Brain microvascular endothelial cell (primary cell): ENCODE measurements at regions not wholly inside any gene's neighbourhood (a gene's known extent, or its start where the extent isn't known, plus 50 kb on each side); places are given as distances from the start of the nearest gene placed in this dataset.

Experiments used
- DNase-seq: peaks from one replicate; pipeline ENCODE4 v3.0.0-alpha.2; 2020
- H3K27ac ChIP-seq: fragments of 250-450 bp; sonication (Bioruptor Pico); 2 replicates; pipeline ENCODE4 v1.5.1; 2020; ENCODE audit warnings: mild to moderate bottlenecking, moderate library complexity
- H3K27me3 ChIP-seq: fragments of 250-450 bp; sonication (Bioruptor Pico); replicated peaks from 2 replicates; pipeline ENCODE4 v1.5.1; 2020; ENCODE audit warnings: mild to moderate bottlenecking
- H3K36me3 ChIP-seq: fragments of 250-450 bp; sonication (Bioruptor Pico); replicated peaks from 2 replicates; pipeline ENCODE4 v1.5.1; 2020; ENCODE audit warnings: mild to moderate bottlenecking
- H3K4me3 ChIP-seq: 2 replicates; pipeline ENCODE4 v1.5.1; 2011; ENCODE audit warnings: low read depth, mild to moderate bottlenecking, control low read depth, low read length, moderate library complexity
- in situ Hi-C: cut with HindIII; loops from 2 replicates; pipeline ENCODE4 v1.10.0; 2017; ENCODE audit warnings: low sequenced_read_pairs, low pct_ligation_motif_present
- TF ChIP-seq, protein P1 (sequence below): IDR thresholded peaks from 2 replicates; pipeline ENCODE4 v1.5.1; 2011; ENCODE audit warnings: low read depth, mild to moderate bottlenecking, moderate library complexity, low read length, control low read depth, inconsistent platforms; ENCODE audit errors: missing control alignments

GRCh38 chr3:21894459-21895340 lies 143.7 kb upstream of the ZNF385D start:
- in situ Hi-C loops = no loop called here
- Histone ChIP-seq H3K36me3 (no peaks in the 10 kb centered on the region), H3K27me3 (no peaks in the 10 kb centered on the region), H3K4me3 (no peak overlapping the region), H3K27ac (no peak overlapping the region)
- TF ChIP-seq, protein P1, sequence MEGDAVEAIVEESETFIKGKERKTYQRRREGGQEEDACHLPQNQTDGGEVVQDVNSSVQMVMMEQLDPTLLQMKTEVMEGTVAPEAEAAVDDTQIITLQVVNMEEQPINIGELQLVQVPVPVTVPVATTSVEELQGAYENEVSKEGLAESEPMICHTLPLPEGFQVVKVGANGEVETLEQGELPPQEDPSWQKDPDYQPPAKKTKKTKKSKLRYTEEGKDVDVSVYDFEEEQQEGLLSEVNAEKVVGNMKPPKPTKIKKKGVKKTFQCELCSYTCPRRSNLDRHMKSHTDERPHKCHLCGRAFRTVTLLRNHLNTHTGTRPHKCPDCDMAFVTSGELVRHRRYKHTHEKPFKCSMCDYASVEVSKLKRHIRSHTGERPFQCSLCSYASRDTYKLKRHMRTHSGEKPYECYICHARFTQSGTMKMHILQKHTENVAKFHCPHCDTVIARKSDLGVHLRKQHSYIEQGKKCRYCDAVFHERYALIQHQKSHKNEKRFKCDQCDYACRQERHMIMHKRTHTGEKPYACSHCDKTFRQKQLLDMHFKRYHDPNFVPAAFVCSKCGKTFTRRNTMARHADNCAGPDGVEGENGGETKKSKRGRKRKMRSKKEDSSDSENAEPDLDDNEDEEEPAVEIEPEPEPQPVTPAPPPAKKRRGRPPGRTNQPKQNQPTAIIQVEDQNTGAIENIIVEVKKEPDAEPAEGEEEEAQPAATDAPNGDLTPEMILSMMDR = peak; percentile 51
- peak; percentile 32 for DNase-seq

DNA sequence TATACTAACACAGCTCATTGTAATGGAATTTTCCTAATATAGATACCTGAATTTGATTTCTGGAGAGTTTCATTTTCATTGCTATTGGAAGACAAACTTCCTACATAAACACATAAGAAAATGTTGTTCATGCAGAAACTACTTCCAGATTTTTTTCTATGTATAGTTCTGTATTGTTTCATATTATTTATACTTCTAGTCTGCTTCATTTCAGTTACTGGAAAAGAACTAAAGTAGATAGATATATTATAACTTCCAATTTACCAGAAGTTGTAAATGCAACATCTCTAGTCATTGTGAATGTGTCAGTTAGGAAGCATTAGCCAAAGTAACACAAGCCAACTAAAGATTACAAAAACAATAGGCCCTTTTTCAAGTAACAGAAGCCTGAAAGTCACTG lies 147.3 kb upstream of the ZNF385D start:
- Histone ChIP-seq H3K27ac (no peak overlapping the region), H3K36me3 (no peaks in the 10 kb centered on the region), H3K27me3 (no peaks in the 10 kb centered on the region), H3K4me3 (no peak overlapping the region)
- TF ChIP-seq, protein P1 = no peak
- no peak for DNase-seq
- in situ Hi-C loops = no loop called here

DNA sequence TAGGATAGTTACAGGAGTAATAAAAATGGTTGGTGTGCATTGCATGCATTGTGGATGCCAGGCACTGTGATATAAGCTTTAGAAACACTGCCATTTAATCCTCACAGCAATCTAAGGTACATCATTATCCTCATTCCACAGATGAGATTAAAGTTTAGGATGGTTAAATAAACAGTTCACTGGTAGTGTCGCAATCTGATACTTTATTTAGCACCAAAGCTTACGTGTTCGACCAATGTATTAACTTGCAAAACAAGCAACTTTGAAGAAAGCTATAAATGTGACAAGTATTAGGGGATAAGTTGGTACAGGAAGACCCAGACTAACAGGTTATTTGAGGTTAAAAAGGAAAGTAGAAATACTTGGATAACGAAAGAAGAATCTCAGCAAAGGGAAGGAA lies 150.5 kb upstream of the ZNF385D start:
- H3K4me3 ChIP-seq = no peak overlapping the region
- DNase-seq = no peak
- TF ChIP-seq, protein P1 = no peak

GRCh38 chr3:21902956-21903355 lies 151.9 kb upstream of the ZNF385D start:
- TF ChIP-seq, protein P1 = no peak
- no peaks in the 10 kb centered on the region for H3K27me3 ChIP-seq
- no peak for DNase-seq
- in situ Hi-C loops = no loop called here
- no peak overlapping the region for H3K4me3 ChIP-seq
- H3K27ac ChIP-seq = no peak overlapping the region
- no peaks in the 10 kb centered on the region for H3K36me3 ChIP-seq

More for the DNA sequence above, 150.5 kb upstream of the ZNF385D start:
- Histone ChIP-seq H3K27ac (no peak overlapping the region), H3K27me3 (no peaks in the 10 kb centered on the region), H3K36me3 (no peaks in the 10 kb centered on the region)
- in situ Hi-C loops = no loop called here

DNA sequence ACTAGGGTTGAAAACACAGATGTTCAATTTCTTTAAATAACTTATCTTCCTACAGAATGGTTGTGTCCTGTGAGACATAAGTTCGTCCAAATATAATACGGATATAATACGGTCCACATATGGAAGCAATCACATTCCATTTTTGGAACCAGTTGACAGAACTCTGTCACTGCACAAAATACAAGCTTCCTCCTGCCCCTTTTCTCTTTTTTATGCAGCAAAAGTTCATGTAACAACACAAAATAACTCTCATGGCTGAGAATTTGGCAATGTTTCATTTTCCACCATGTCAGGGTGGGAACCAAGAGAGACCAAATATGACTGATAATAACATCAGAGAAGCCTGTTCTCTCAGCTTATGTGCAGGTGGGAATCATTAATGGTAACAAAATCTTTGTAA lies 158.1 kb upstream of the ZNF385D start:
- no peaks in the 10 kb centered on the region for H3K36me3 ChIP-seq
- DNase-seq = no peak
- TF ChIP-seq, protein P1 = no peak
- no peaks in the 10 kb centered on the region for H3K27me3 ChIP-seq
- no peak overlapping the region for H3K4me3 ChIP-seq
- in situ Hi-C loops = no loop called here
- H3K27ac ChIP-seq = no peak overlapping the region
